ENCODE measurements at regions not wholly inside any gene's neighbourhood (a gene's known extent, or its start where the extent isn't known, plus 50 kb on each side); places are given as distances from the start of the nearest gene placed in this dataset.
"Not testable (repeated sequence)": the region's sequence is repeated elsewhere in the genome, so short reads cannot be mapped to it uniquely, and the experiment has no call there.

GRCh38 chr22:34403667-34404066, 483.4 kb upstream of the LARGE1 start:
- Histone ChIP-seq H3K9ac (ENCODE audit: low read depth, low read length) (no peak overlapping the region), H3K27me3 (ENCODE audit: control insufficient read depth, insufficient read depth, low read length) (no peaks in the 10 kb centered on the region), H3K9me3 (ENCODE audit: control insufficient read depth, insufficient read depth, low read length) (no peaks in the 10 kb centered on the region), H3K4me1 (ENCODE audit: control insufficient read depth, insufficient read depth, low read length) (no peaks in the 10 kb centered on the region), H3K36me3 (ENCODE audit: control insufficient read depth, insufficient read depth, low read length) (no peaks in the 10 kb centered on the region), H3K4me3 (ENCODE audit: low read depth, low read length) (no peak overlapping the region)

- Histone ChIP-seq H3K9ac (ENCODE audit: low read depth, low read length) (no peak overlapping the region), H3K4me3 (ENCODE audit: low read depth, low read length) (no peak overlapping the region), H3K36me3 (ENCODE audit: control insufficient read depth, insufficient read depth, low read length) (no peaks in the 10 kb centered on the region), H3K9me3 (ENCODE audit: control insufficient read depth, insufficient read depth, low read length) (no peaks in the 10 kb centered on the region), H3K27me3 (ENCODE audit: control insufficient read depth, insufficient read depth, low read length) (no peaks in the 10 kb centered on the region), H3K4me1 (ENCODE audit: control insufficient read depth, insufficient read depth, low read length) (no peaks in the 10 kb centered on the region)
These were observed 489.8 kb upstream of the LARGE1 start for GRCh38 chr22:34410111-34410510.

GRCh38 chr22:34414467-34415440, 494.5 kb upstream of the LARGE1 start:
- H3K9me3 ChIP-seq (ENCODE audit: control insufficient read depth, insufficient read depth, low read length) = no peaks in the 10 kb centered on the region
- H3K4me3 ChIP-seq (ENCODE audit: low read depth, low read length) = no peak overlapping the region
- H3K27me3 ChIP-seq (ENCODE audit: control insufficient read depth, insufficient read depth, low read length) = no peaks in the 10 kb centered on the region
- H3K36me3 ChIP-seq (ENCODE audit: control insufficient read depth, insufficient read depth, low read length) = no peaks in the 10 kb centered on the region
- H3K4me1 ChIP-seq (ENCODE audit: control insufficient read depth, insufficient read depth, low read length) = no peaks in the 10 kb centered on the region
- no peak overlapping the region for H3K9ac ChIP-seq (ENCODE audit: low read depth, low read length)

GRCh38 chr22:34416022-34416860, 496.0 kb upstream of the LARGE1 start:
- no peak overlapping the region for H3K9ac ChIP-seq (ENCODE audit: low read depth, low read length)

GRCh38 chr22:34422948-34423347, 502.7 kb upstream of the LARGE1 start:
- H3K36me3 ChIP-seq (ENCODE audit: control insufficient read depth, insufficient read depth, low read length); H3K4me1 ChIP-seq (ENCODE audit: control insufficient read depth, insufficient read depth, low read length); H3K4me3 ChIP-seq (ENCODE audit: low read depth, low read length); H3K27me3 ChIP-seq (ENCODE audit: control insufficient read depth, insufficient read depth, low read length); H3K9me3 ChIP-seq (ENCODE audit: control insufficient read depth, insufficient read depth, low read length); H3K9ac ChIP-seq (ENCODE audit: low read depth, low read length): not testable (repeated sequence)

More at GRCh38 chr22:34416022-34416860, 496.0 kb upstream of the LARGE1 start:
- Histone ChIP-seq H3K9me3 (ENCODE audit: control insufficient read depth, insufficient read depth, low read length) (no peaks in the 10 kb centered on the region), H3K36me3 (ENCODE audit: control insufficient read depth, insufficient read depth, low read length) (no peaks in the 10 kb centered on the region), H3K4me3 (ENCODE audit: low read depth, low read length) (no peak overlapping the region), H3K27me3 (ENCODE audit: control insufficient read depth, insufficient read depth, low read length) (no peaks in the 10 kb centered on the region), H3K4me1 (ENCODE audit: control insufficient read depth, insufficient read depth, low read length) (no peaks in the 10 kb centered on the region)

GRCh38 chr22:34427436-34427835, 507.2 kb upstream of the LARGE1 start:
- no peaks in the 10 kb centered on the region for H3K9me3 ChIP-seq (ENCODE audit: control insufficient read depth, insufficient read depth, low read length)
- H3K27me3 ChIP-seq (ENCODE audit: control insufficient read depth, insufficient read depth, low read length) = no peaks in the 10 kb centered on the region
- no peaks in the 10 kb centered on the region for H3K4me1 ChIP-seq (ENCODE audit: control insufficient read depth, insufficient read depth, low read length)
- no peak overlapping the region for H3K4me3 ChIP-seq (ENCODE audit: low read depth, low read length)
- no peak overlapping the region for H3K9ac ChIP-seq (ENCODE audit: low read depth, low read length)
- H3K36me3 ChIP-seq (ENCODE audit: control insufficient read depth, insufficient read depth, low read length) = no peaks in the 10 kb centered on the region

GRCh38 chr22:34427841-34428240, 507.6 kb upstream of the LARGE1 start:
- Histone ChIP-seq H3K36me3 (ENCODE audit: control insufficient read depth, insufficient read depth, low read length) (no peaks in the 10 kb centered on the region), H3K27me3 (ENCODE audit: control insufficient read depth, insufficient read depth, low read length) (no peaks in the 10 kb centered on the region), H3K9ac (ENCODE audit: low read depth, low read length) (no peak overlapping the region), H3K9me3 (ENCODE audit: control insufficient read depth, insufficient read depth, low read length) (no peaks in the 10 kb centered on the region), H3K4me1 (ENCODE audit: control insufficient read depth, insufficient read depth, low read length) (no peaks in the 10 kb centered on the region), H3K4me3 (ENCODE audit: low read depth, low read length) (no peak overlapping the region)

- H3K27me3 ChIP-seq (ENCODE audit: control insufficient read depth, insufficient read depth, low read length) = no peaks in the 10 kb centered on the region
- no peaks in the 10 kb centered on the region for H3K9me3 ChIP-seq (ENCODE audit: control insufficient read depth, insufficient read depth, low read length)
- H3K9ac ChIP-seq (ENCODE audit: low read depth, low read length) = no peak overlapping the region
- no peaks in the 10 kb centered on the region for H3K4me1 ChIP-seq (ENCODE audit: control insufficient read depth, insufficient read depth, low read length)
- no peak overlapping the region for H3K4me3 ChIP-seq (ENCODE audit: low read depth, low read length)
- no peaks in the 10 kb centered on the region for H3K36me3 ChIP-seq (ENCODE audit: control insufficient read depth, insufficient read depth, low read length)
These were observed 509.0 kb upstream of the LARGE1 start for GRCh38 chr22:34429314-34429713.

GRCh38 chr22:34430386-34430785, 510.1 kb upstream of the LARGE1 start:
- Histone ChIP-seq H3K36me3 (ENCODE audit: control insufficient read depth, insufficient read depth, low read length) (no peaks in the 10 kb centered on the region), H3K4me1 (ENCODE audit: control insufficient read depth, insufficient read depth, low read length) (no peaks in the 10 kb centered on the region), H3K9ac (ENCODE audit: low read depth, low read length) (no peak overlapping the region), H3K9me3 (ENCODE audit: control insufficient read depth, insufficient read depth, low read length) (no peaks in the 10 kb centered on the region), H3K27me3 (ENCODE audit: control insufficient read depth, insufficient read depth, low read length) (no peaks in the 10 kb centered on the region), H3K4me3 (ENCODE audit: low read depth, low read length) (no peak overlapping the region)

- Histone ChIP-seq H3K36me3 (ENCODE audit: control insufficient read depth, insufficient read depth, low read length) (no peaks in the 10 kb centered on the region), H3K27me3 (ENCODE audit: control insufficient read depth, insufficient read depth, low read length) (no peaks in the 10 kb centered on the region), H3K9me3 (ENCODE audit: control insufficient read depth, insufficient read depth, low read length) (no peaks in the 10 kb centered on the region), H3K9ac (ENCODE audit: low read depth, low read length) (no peak overlapping the region), H3K4me1 (ENCODE audit: control insufficient read depth, insufficient read depth, low read length) (no peaks in the 10 kb centered on the region), H3K4me3 (ENCODE audit: low read depth, low read length) (no peak overlapping the region)
These were observed 514.1 kb upstream of the LARGE1 start for GRCh38 chr22:34434371-34434770.

- Histone ChIP-seq H3K27me3 (ENCODE audit: control insufficient read depth, insufficient read depth, low read length) (no peaks in the 10 kb centered on the region), H3K4me3 (ENCODE audit: low read depth, low read length) (no peak overlapping the region), H3K9me3 (ENCODE audit: control insufficient read depth, insufficient read depth, low read length) (no peaks in the 10 kb centered on the region), H3K9ac (ENCODE audit: low read depth, low read length) (no peak overlapping the region), H3K36me3 (ENCODE audit: control insufficient read depth, insufficient read depth, low read length) (no peaks in the 10 kb centered on the region), H3K4me1 (ENCODE audit: control insufficient read depth, insufficient read depth, low read length) (no peaks in the 10 kb centered on the region)
These were observed 516.9 kb upstream of the LARGE1 start for GRCh38 chr22:34437140-34437539.
